Osteocyte (in vitro differentiated cells): ENCODE measurements at regions not wholly inside any gene's neighbourhood (a gene's known extent, or its start where the extent isn't known, plus 50 kb on each side); places are given as distances from the start of the nearest gene placed in this dataset.
"Not testable (repeated sequence)": the region's sequence is repeated elsewhere in the genome, so short reads cannot be mapped to it uniquely, and the experiment has no call there.

Experiments
- DNase-seq: peaks from one replicate; pipeline ENCODE4 v3.0.0; 2021; ENCODE audit warnings: mixed read lengths; ENCODE audit not compliant: unreplicated experiment; ENCODE audit errors: extremely low spot score
- H3K27ac Mint-ChIP-seq: one replicate; pipeline ENCODE4 v1.8.0; 2021; ENCODE audit warnings: mild to moderate bottlenecking, mixed read lengths; ENCODE audit not compliant: unreplicated experiment
- H3K27me3 Mint-ChIP-seq: one replicate; pipeline ENCODE4 v1.8.0; 2021; ENCODE audit warnings: mixed read lengths; ENCODE audit not compliant: unreplicated experiment
- H3K36me3 Mint-ChIP-seq: one replicate; pipeline ENCODE4 v1.8.0; 2021; ENCODE audit warnings: mixed read lengths; ENCODE audit not compliant: unreplicated experiment
- H3K4me1 Mint-ChIP-seq: one replicate; pipeline ENCODE4 v1.8.0; 2021; ENCODE audit warnings: mixed read lengths; ENCODE audit not compliant: unreplicated experiment
- H3K4me3 Mint-ChIP-seq: one replicate; pipeline ENCODE4 v1.8.0; 2021; ENCODE audit warnings: mild to moderate bottlenecking, moderate library complexity, mixed read lengths; ENCODE audit not compliant: unreplicated experiment
- H3K9me3 Mint-ChIP-seq: one replicate; pipeline ENCODE4 v1.8.0; 2021; ENCODE audit warnings: mixed read lengths; ENCODE audit not compliant: unreplicated experiment
- CTCF ChIP-seq: fragments of 200-600 bp; sonication (generic); IDR thresholded peaks from 2 replicates; pipeline ENCODE4 v1.5.0; 2021; ENCODE audit warnings: antibody characterized with exemption, mild to moderate bottlenecking, moderate library complexity

DNA sequence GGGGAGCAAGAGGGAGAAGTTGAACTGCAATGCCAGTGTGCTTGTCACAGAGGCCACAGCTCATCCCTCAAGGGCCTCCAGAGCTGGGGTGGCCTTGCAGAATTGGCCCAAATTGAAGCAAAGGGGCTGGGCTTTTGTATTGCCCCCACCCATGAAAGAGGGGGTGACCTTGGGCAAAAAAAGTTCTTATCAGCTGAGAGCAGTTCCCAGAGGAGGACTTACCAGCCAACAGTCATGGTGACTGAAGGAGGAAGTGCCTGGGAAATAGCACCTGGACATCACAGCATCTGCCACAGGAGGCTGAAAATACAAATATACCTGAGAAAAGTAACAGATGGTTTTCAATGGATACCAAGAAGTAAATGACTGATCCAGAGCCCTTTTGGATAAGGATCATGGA lies 262.4 kb downstream of the MID1IP1 start:
- TF ChIP-seq CTCF = no peak
- Mint-ChIP-seq H3K4me1 (no peaks in the 10 kb centered on the region), H3K4me3 (no peak overlapping the region), H3K27ac (no peak overlapping the region), H3K36me3 (no peaks in the 10 kb centered on the region), H3K27me3 (peaks cover 6% of the 10 kb centered on the region), H3K9me3 (peaks cover 6% of the 10 kb centered on the region)
- no peak for DNase-seq

DNA sequence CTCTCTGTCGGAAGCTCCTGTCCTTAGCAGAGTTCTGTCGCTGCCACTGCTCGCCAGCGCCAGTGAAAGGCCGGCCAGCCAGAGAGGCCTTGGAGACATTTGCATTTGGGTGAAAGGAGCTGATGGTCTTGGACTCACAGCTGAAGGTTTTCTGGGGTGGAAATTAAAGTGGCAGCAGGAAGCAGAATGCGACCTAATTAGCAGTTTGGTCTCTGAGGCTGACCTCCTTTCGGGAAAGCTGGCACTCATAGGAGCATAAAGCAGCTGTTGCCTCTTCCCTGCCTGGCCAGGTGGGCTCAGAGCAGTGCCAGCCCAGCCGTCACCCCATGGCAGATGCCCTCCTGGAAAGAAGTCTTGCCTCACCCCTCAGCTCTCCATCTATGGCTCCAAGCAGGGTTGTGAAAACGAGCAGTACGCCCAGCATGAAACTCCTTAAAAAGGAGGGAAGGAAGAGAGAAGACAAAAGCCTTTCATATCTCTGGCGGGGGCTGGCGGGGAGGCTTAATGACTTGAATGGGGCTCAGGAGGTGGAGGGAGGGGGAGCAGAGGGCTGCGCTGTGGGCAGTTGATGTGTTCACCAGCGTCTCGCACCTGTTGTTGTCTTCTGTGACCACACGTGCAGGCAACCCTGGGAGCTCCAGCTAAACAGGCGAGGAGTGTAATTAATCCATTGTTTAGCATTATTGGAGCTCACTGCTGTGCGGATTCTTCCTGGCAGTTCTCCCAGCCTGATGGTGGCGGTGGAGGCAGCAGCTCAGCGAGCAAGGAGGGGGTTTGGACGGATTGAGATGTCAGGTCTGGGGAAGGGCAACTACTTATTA lies 264.0 kb downstream of the MID1IP1 start:
- H3K36me3 Mint-ChIP-seq = no peaks in the 10 kb centered on the region
- H3K4me3 Mint-ChIP-seq = no peak overlapping the region
- H3K27ac Mint-ChIP-seq = no peak overlapping the region
- H3K27me3 Mint-ChIP-seq = peaks cover 6% of the 10 kb centered on the region
- no peak for TF ChIP-seq CTCF
- no peak for DNase-seq
- no peaks in the 10 kb centered on the region for H3K4me1 Mint-ChIP-seq
- H3K9me3 Mint-ChIP-seq = peaks cover 9% of the 10 kb centered on the region

DNA sequence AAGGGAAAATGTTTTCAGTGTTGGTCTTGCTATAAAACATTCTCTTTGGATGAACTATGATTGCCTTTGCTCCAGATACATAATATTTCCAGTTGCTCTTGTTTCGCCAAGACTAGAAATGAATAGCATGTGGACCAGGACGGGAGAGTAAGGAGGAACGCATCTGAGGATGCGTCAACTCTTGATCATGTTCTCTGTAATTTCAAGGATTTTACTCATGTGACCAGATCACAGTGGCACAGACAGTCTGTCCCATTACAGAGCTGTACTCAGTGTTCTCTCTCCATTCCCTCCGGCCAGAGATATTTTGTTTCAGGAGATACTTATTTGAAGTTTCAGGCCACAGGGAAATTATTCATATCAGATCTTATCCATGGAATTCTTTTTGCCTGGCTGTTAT lies 266.6 kb downstream of the MID1IP1 start:
- no peaks in the 10 kb centered on the region for H3K36me3 Mint-ChIP-seq
- H3K4me1 Mint-ChIP-seq = no peaks in the 10 kb centered on the region
- H3K9me3 Mint-ChIP-seq = peaks cover 11% of the 10 kb centered on the region
- no peak for DNase-seq
- no peak overlapping the region for H3K4me3 Mint-ChIP-seq
- no peak for TF ChIP-seq CTCF
- no peak overlapping the region for H3K27ac Mint-ChIP-seq
- H3K27me3 Mint-ChIP-seq = peaks cover 6% of the 10 kb centered on the region

DNA sequence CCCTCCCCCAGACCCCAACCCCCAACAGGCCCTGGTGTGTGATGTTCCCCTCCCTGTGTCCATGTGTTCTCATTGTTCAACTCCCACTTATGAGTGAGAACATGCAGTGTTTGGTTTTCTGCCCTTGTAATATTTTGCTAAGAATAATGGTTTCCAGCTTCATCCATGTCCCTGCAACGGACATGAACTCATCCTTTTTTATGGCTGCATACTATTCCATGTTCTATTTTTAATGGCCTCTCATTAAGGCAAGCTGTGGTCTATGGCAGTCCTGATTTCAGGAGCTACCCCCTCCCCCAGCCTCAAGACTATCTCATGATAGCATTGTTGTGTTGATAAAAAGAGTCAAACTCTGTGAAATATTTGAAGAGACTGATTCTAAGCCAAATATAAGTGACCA lies 267.4 kb downstream of the MID1IP1 start:
- H3K9me3 Mint-ChIP-seq = peaks cover 11% of the 10 kb centered on the region
- DNase-seq, H3K4me1 Mint-ChIP-seq, H3K27me3 Mint-ChIP-seq, H3K36me3 Mint-ChIP-seq, H3K4me3 Mint-ChIP-seq, H3K27ac Mint-ChIP-seq: not testable (repeated sequence)

DNA sequence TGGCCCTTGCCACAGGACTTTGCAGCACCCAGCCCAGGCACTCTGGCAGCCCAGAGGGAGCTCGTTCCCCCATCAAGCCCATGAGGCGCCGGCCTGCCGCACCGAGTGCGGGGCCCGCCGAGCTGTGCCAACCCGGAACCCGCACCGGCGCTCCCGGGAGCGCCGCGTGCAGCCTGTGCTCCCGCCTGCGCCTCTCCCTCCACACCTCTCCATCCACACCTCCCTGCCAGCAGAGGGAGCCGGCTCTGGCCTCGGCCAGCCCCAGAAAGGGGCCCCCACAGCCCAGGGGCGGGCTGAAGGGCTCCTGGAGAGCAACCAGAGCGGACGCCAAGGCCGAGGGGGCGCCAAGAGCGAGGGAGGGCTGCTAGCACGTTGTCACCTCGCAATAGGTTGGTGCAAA lies 268.8 kb downstream of the MID1IP1 start:
- H3K9me3 Mint-ChIP-seq = peaks cover 15% of the 10 kb centered on the region
- H3K27ac Mint-ChIP-seq = no peak overlapping the region
- no peaks in the 10 kb centered on the region for H3K36me3 Mint-ChIP-seq
- no peaks in the 10 kb centered on the region for H3K4me1 Mint-ChIP-seq
- H3K27me3 Mint-ChIP-seq = peaks cover 4% of the 10 kb centered on the region
- TF ChIP-seq CTCF = no peak
- no peak for DNase-seq
- H3K4me3 Mint-ChIP-seq = no peak overlapping the region
